ENCODE measurements at regions not wholly inside any gene's neighbourhood (a gene's known extent, or its start where the extent isn't known, plus 50 kb on each side); places are given as distances from the start of the nearest gene placed in this dataset.
"Not testable (repeated sequence)": the region's sequence is repeated elsewhere in the genome, so short reads cannot be mapped to it uniquely, and the experiment has no call there.

DNA sequence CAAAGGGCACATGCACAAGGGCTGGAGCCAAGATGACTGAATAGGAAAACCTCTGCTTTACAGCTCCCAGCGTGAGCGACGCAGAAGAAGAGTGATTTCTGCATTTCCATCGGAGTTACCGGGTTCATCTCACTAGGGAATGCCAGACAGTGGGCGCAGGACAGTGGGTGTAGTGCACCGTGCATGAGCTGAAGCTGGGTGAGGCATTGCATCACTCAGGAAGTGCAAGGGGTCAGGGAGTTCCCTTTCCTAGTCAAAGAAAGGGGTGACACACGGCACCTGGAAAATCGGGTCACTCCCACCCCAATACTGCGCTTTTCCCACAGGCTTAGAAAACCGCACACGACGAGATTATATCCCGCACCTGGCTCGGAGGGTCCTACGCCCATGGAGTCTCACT, 64.5 kb upstream of the HTR1E start:
- DNase-seq (ENCODE audit: low spot score) = not testable (repeated sequence)

DNA sequence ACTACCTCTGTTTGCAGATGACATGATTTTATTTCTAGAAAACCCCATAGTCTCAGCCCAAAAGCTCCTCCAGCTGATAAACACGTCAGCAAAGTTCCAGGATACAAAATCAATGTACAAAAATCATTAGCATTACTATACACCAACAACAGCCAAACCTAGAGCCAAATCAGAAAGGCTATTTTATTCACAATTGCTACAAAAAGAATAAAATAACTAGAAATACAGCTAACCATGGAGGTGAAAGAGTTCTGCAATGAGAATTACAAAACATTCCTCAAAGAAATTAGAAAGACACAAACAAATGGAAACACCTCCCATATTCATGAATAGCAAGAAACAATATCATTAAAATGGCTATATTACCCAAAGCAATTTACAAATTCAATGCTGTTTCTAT, 65.6 kb upstream of the HTR1E start:
- DNase-seq (ENCODE audit: low spot score) = no peak

DNA sequence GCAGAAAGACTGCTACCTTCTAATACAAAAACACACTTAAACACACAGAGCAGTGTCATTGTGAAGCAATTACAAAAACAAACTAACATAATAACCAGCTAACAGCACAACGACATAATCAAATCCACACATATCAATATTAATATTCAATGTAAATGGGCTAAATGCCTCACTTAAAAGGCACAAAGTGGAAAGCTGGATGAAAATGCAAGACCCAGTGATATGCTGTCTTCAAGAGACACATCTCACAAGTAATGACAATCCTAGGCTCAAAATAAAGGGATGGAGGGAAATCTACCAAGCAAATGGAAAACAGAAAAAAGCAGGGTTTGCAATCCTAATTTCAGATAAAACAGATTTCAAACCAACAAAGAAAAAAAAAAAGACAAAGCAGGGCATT, 67.8 kb upstream of the HTR1E start:
- no peak for DNase-seq (ENCODE audit: low spot score)

DNA sequence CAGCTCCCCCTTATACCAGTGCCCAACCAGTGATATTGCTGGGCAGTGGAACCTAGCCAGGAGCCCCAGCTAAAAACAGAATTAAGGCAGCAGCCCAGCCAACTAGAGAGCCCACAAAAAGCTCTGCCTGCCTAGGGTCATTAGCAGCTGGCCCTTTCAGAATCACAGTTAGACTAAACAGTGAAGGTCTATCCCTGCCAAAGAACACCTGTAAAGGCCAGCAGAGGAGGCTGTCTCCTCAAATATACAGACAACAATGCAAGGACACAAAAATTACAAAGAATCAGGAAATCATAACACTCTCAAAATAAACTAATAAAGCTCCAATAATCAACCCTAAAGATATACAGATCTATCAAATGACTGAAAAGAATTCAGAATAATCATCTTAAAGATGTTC, 77.8 kb upstream of the HTR1E start:
- DNase-seq (ENCODE audit: low spot score) = no peak

- no peak for DNase-seq (ENCODE audit: low spot score)
Measured at GRCh38 chr6:86858970-86859369, 78.4 kb upstream of the HTR1E start.

GRCh38 chr6:86857783-86858182, 79.5 kb upstream of the HTR1E start:
- DNase-seq (ENCODE audit: low spot score) = no peak

GRCh38 chr6:86856937-86857563, 80.3 kb upstream of the HTR1E start:
- DNase-seq (ENCODE audit: low spot score) = peak; percentile 12

DNA sequence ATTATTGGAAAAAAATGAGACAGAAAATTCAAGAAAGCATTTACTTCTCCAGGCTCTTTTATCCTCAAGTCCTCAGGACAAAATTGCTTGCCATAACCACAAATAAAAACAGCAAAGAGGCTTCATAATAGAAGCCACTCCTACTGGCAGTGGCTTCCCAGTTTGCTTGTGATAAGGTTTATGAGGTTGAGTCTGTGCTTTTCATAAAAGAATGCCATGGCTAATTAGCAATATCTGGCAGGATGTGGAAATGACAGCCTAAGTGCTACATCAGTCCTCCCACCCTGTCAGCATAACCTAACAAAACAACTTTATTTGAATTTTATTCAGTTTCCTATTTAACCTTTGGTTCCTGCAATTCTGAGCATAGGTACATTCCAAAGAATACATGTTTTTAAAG, 80.9 kb upstream of the HTR1E start:
- peak; percentile 49 for DNase-seq (ENCODE audit: low spot score)

DNA sequence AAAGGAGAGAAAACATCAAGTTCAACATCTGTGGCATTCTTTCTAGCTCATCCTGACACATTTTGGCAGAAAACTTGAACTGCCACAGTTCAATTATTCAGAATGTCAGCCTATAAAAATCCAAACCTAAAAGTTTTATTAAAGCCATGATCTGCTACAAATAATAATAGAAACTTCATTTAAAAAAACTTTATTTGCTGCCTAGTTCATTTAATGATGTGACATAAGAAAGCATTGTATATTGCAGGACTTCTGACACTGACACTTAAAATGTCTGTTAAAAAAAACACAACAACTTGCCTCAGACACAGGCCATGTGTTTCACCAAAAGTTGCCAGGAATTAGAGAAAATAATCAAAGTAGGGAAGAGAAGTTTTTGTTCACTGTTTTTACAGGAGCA, 88.3 kb upstream of the HTR1E start:
- no peak for DNase-seq (ENCODE audit: low spot score)

- DNase-seq (ENCODE audit: low spot score) = no peak
Measured at GRCh38 chr6:86832686-86833085, 104.6 kb upstream of the HTR1E start.

- DNase-seq (ENCODE audit: low spot score) = no peak
Measured at GRCh38 chr6:86825436-86825835, 111.9 kb upstream of the HTR1E start.

GRCh38 chr6:86822747-86823146, 114.6 kb upstream of the HTR1E start:
- DNase-seq (ENCODE audit: low spot score) = no peak

DNA sequence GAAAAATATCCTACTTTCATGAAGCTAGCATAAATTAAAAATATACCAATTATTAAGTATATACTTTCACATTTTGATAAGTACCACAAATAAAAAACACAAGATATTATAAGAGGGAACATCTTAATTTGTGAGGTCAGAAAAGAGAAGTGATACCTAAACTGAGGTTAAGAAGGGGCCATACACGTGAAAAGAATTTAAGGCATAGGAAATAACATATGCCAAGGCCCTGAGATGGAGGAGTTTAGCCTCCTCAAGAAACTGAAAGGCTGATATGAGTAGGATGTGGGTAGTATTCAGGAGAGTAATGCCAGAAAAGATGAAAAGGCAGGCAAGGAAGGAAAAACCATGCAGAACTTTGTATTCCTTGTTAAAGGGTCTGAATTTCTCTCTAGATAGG, 116.6 kb upstream of the HTR1E start:
- DNase-seq (ENCODE audit: low spot score) = no peak

DNA sequence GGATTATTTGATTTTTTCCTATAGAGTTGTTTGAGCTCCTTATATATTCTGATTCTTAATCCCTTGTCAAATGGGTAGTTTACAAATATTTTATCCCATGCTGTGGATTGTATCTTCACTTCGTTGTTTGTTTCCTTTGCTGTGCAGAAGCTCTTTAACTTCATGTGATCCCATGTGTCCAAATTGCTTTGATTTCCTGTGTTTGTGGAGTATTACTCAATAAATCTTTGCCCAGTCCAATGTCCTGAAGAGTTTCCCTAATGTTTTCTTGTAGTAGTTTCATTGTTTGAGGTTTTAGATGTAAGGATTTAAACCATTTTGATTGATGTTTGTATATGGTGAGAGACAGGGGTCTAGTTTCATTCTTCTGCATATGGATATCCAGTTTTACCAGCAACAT, 143.7 kb upstream of the HTR1E start:
- no peak for DNase-seq (ENCODE audit: low spot score)

DNA sequence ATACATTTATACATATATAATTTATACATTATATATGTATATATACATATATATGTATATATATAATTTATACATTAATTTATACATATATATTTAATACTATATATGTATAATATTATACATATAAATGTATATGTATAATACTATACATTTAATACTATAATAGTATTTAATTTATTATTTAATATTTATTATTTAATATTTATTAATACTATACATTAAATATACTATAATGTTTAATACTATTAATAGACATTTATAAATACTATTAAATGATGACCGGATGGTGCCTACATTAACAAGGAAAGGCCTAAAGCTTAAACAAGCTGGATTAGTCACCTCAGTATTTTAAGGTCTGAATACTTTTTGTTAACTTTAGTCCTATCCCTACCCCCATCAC, 145.9 kb upstream of the HTR1E start:
- DNase-seq (ENCODE audit: low spot score) = no peak

DNA sequence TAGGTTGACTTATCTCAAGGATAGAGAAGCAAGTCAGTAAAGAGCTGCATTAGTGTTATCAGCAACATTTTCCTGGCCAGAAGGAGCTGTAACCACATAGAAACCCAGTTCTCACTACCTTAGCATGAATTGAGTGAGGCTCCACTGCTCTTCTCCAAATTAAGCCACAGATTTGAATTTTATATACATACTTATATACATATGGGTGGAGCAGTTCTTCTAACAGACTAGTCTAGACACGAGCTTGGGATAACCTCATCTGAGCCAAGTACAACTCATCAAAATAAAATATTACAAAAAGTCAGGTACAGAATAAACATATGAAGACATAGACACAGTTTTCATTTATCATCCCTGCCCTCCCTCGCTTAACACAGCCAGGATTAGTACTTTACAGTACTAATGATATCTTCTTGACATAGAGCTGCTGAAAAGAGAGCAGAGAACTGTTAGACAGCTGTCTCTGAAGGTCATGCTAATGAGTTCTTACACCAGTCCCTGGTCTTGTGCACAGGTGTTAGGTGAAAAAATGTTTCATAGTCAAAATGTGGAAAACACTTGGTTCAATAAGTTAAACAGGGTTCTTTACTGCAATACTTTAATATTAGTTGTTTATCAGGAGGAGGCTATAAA, 147.4 kb upstream of the HTR1E start:
- DNase-seq (ENCODE audit: low spot score) = peak; percentile 27

DNA sequence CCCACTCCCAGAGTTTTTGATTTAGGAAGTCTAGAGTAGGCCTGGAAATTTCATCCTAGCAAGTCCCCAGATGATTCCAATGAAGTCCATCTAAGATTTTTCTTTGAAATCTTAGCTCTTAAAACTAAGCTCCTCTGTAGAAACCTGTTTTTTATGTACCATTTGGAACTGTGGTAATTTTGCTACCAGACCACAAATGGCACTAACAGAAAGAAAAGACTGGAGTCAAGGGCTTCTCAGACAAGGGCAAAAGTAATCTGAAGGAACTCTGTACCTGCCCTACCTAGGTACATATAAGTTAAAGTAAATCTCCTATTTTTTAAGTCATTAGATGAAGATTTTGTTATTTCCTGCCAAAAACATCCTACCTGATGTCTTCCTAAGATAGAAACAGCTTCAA, 155.0 kb upstream of the HTR1E start:
- DNase-seq (ENCODE audit: low spot score) = peak; percentile 44

DNA sequence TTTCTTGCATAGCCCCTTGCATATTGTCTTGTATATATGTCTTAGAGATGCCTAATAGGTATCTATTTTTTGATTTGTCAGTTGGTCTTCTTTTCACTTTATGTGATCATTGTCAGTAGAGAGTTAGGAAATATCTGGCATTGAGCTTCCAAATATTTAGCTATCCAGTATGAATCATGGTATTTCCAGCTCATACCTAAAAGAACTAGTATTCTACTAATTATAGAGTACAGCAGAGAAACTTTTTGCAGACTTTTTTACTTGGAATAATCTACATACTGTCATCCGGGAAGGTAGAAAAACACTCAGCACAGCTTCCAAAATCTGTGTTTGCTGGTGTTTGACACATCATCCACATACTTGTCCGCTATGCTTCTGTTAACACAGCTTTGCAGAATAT, 156.4 kb upstream of the HTR1E start:
- peak; percentile 9 for DNase-seq (ENCODE audit: low spot score)

DNA sequence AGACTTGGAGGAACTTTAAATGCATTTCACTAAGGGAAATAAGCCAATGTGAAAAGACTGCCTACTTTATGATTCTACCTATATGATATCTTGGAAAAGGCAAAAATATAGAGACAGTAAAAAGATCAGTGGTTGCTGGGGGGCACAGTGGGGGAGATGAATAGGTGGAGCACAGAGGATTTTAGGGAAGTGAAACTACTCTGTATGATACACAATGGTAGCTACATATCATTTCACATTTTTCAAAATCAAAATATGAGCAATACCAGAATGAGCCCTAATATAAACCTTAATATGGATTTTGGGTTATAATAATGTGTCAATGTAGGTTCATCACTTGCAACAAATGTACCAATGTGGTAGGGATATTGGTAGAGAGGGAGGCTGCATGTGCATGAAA, 161.4 kb upstream of the HTR1E start:
- no peak for DNase-seq (ENCODE audit: low spot score)

GRCh38 chr6:86765211-86765610, 172.1 kb upstream of the HTR1E start:
- no peak for DNase-seq (ENCODE audit: low spot score)

GRCh38 chr6:86759953-86760352, 177.4 kb upstream of the HTR1E start:
- DNase-seq (ENCODE audit: low spot score) = not testable (repeated sequence)

DNA sequence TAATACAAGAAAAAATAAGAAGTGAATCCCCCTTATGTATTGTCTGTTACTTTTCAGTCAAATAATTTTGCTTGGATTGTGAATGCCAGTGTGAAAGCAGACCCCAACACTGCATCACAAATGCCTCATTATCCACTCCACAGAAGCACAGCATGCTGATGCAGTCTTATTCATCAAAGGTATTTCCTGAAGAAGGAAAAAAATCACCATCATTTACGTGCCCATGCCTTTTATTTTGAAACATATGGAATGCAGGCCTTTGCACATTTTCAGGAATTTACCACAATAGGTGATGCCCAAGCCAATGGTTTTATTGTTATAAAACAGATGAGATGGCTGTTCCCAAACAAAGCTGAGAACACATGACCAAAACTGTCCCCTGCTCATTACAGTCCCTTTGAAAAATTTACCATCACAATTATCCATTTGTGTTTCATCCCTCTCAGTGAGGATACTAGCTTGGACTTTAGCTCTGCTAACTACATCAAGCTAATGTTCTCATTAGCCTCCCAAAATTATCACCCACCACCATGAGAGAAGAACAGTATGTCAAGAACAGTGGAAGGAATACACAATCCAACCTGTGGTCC, 180.6 kb upstream of the HTR1E start:
- no peak for DNase-seq (ENCODE audit: low spot score)

GRCh38 chr6:86744048-86744447, 193.3 kb upstream of the HTR1E start:
- no peak for DNase-seq (ENCODE audit: low spot score)

DNA sequence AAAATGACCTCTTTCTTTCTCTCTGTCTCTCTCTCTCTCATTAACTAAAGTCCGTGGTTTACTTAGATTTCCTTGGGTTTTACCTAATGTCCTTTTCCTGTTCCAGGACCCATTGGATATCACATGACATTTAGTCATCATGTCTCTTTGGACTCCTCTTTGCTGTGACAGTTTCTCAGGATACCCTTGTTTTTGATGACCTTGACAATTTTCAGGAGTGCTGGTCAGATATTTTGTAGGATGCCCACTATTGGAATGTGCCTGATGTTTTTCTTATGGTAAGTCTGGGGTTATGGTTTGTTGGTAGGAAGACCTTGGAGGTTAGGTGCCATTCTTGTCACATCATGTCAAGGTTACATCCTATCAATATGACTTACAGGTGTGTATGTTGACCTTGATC, 199.2 kb upstream of the HTR1E start:
- no peak for DNase-seq (ENCODE audit: low spot score)

Measured in umbilical cord (tissue), 1 donor.